ENCODE measurements at regions not wholly inside any gene's neighbourhood (a gene's known extent, or its start where the extent isn't known, plus 50 kb on each side); places are given as distances from the start of the nearest gene placed in this dataset.
"Not testable (repeated sequence)": the region's sequence is repeated elsewhere in the genome, so short reads cannot be mapped to it uniquely, and the experiment has no call there.

GRCh38 chr6:141878686-141879085, 254.0 kb upstream of the GJE1 start:
- no peak overlapping the region for H3K9ac ChIP-seq (ENCODE audit: low read length)
- H3K27me3 ChIP-seq (ENCODE audit: control insufficient read depth, insufficient read depth, low read length): no peaks in the 10 kb centered on the region
- no peaks in the 10 kb centered on the region for H3K9me3 ChIP-seq (ENCODE audit: control insufficient read depth, insufficient read depth, low read depth, low read length)
- H3K27ac ChIP-seq (ENCODE audit: low read depth, low read length): no peak overlapping the region
- no peaks in the 10 kb centered on the region for H3K4me1 ChIP-seq (ENCODE audit: control insufficient read depth, insufficient read depth, low read length)
- no peaks in the 10 kb centered on the region for H3K36me3 ChIP-seq (ENCODE audit: control insufficient read depth, insufficient read depth, low read length)
- no peak overlapping the region for H3K4me3 ChIP-seq (ENCODE audit: low read depth, low read length)

- Histone ChIP-seq H3K4me3 (ENCODE audit: low read depth, low read length) (no peak overlapping the region), H3K9ac (ENCODE audit: low read length) (no peak overlapping the region), H3K4me1 (ENCODE audit: control insufficient read depth, insufficient read depth, low read length) (no peaks in the 10 kb centered on the region), H3K9me3 (ENCODE audit: control insufficient read depth, insufficient read depth, low read depth, low read length) (0 out of 2 replicates have a peak, but pooled peaks cover 4% of the 10 kb centered on the region), H3K36me3 (ENCODE audit: control insufficient read depth, insufficient read depth, low read length) (no peaks in the 10 kb centered on the region), H3K27ac (ENCODE audit: low read depth, low read length) (no peak overlapping the region), H3K27me3 (ENCODE audit: control insufficient read depth, insufficient read depth, low read length) (no peaks in the 10 kb centered on the region)
These were observed 255.3 kb upstream of the GJE1 start for GRCh38 chr6:141877275-141877983.

GRCh38 chr6:141874930-141875602, 257.7 kb upstream of the GJE1 start:
- no peaks in the 10 kb centered on the region for H3K36me3 ChIP-seq (ENCODE audit: control insufficient read depth, insufficient read depth, low read length)
- H3K27ac ChIP-seq (ENCODE audit: low read depth, low read length): no peak overlapping the region
- no peak overlapping the region for H3K9ac ChIP-seq (ENCODE audit: low read length)
- H3K4me1 ChIP-seq (ENCODE audit: control insufficient read depth, insufficient read depth, low read length): no peaks in the 10 kb centered on the region
- no peak overlapping the region for H3K4me3 ChIP-seq (ENCODE audit: low read depth, low read length)
- no peaks in the 10 kb centered on the region for H3K27me3 ChIP-seq (ENCODE audit: control insufficient read depth, insufficient read depth, low read length)
- 0 out of 2 replicates have a peak, but pooled peaks cover 7% of the 10 kb centered on the region for H3K9me3 ChIP-seq (ENCODE audit: control insufficient read depth, insufficient read depth, low read depth, low read length)

- H3K36me3 ChIP-seq (ENCODE audit: control insufficient read depth, insufficient read depth, low read length); H3K27ac ChIP-seq (ENCODE audit: low read depth, low read length); H3K27me3 ChIP-seq (ENCODE audit: control insufficient read depth, insufficient read depth, low read length); H3K9ac ChIP-seq (ENCODE audit: low read length); H3K4me1 ChIP-seq (ENCODE audit: control insufficient read depth, insufficient read depth, low read length); H3K9me3 ChIP-seq (ENCODE audit: control insufficient read depth, insufficient read depth, low read depth, low read length); H3K4me3 ChIP-seq (ENCODE audit: low read depth, low read length): not testable (repeated sequence)
These were observed 263.2 kb upstream of the GJE1 start for GRCh38 chr6:141869509-141869908.

GRCh38 chr6:141867767-141868166, 265.0 kb upstream of the GJE1 start:
- Histone ChIP-seq H3K4me3 (ENCODE audit: low read depth, low read length) (no peak overlapping the region), H3K36me3 (ENCODE audit: control insufficient read depth, insufficient read depth, low read length) (no peaks in the 10 kb centered on the region), H3K27ac (ENCODE audit: low read depth, low read length) (no peak overlapping the region), H3K9ac (ENCODE audit: low read length) (no peak overlapping the region), H3K4me1 (ENCODE audit: control insufficient read depth, insufficient read depth, low read length) (no peaks in the 10 kb centered on the region), H3K9me3 (ENCODE audit: control insufficient read depth, insufficient read depth, low read depth, low read length) (0 out of 2 replicates have a peak, but pooled peaks cover 6% of the 10 kb centered on the region), H3K27me3 (ENCODE audit: control insufficient read depth, insufficient read depth, low read length) (no peaks in the 10 kb centered on the region)

- H3K4me1 ChIP-seq (ENCODE audit: control insufficient read depth, insufficient read depth, low read length): no peaks in the 10 kb centered on the region
- H3K27ac ChIP-seq (ENCODE audit: low read depth, low read length): no peak overlapping the region
- H3K9me3 ChIP-seq (ENCODE audit: control insufficient read depth, insufficient read depth, low read depth, low read length): 0 out of 2 replicates have a peak, but pooled peaks cover 2% of the 10 kb centered on the region
- H3K27me3 ChIP-seq (ENCODE audit: control insufficient read depth, insufficient read depth, low read length): no peaks in the 10 kb centered on the region
- H3K4me3 ChIP-seq (ENCODE audit: low read depth, low read length): no peak overlapping the region
- H3K36me3 ChIP-seq (ENCODE audit: control insufficient read depth, insufficient read depth, low read length): no peaks in the 10 kb centered on the region
- H3K9ac ChIP-seq (ENCODE audit: low read length): no peak overlapping the region
These were observed 265.8 kb upstream of the GJE1 start for GRCh38 chr6:141866731-141867497.

GRCh38 chr6:141851063-141851462, 281.7 kb upstream of the GJE1 start:
- H3K36me3 ChIP-seq (ENCODE audit: control insufficient read depth, insufficient read depth, low read length): no peaks in the 10 kb centered on the region
- H3K4me3 ChIP-seq (ENCODE audit: low read depth, low read length): no peak overlapping the region

GRCh38 chr6:141848029-141848890, 284.5 kb upstream of the GJE1 start:
- H3K27ac ChIP-seq (ENCODE audit: low read depth, low read length): no peak overlapping the region
- no peaks in the 10 kb centered on the region for H3K36me3 ChIP-seq (ENCODE audit: control insufficient read depth, insufficient read depth, low read length)
- no peak overlapping the region for H3K9ac ChIP-seq (ENCODE audit: low read length)
- no peaks in the 10 kb centered on the region for H3K4me1 ChIP-seq (ENCODE audit: control insufficient read depth, insufficient read depth, low read length)
- H3K9me3 ChIP-seq (ENCODE audit: control insufficient read depth, insufficient read depth, low read depth, low read length): no peaks in the 10 kb centered on the region
- no peak overlapping the region for H3K4me3 ChIP-seq (ENCODE audit: low read depth, low read length)
- no peaks in the 10 kb centered on the region for H3K27me3 ChIP-seq (ENCODE audit: control insufficient read depth, insufficient read depth, low read length)

More at GRCh38 chr6:141851063-141851462, 281.7 kb upstream of the GJE1 start:
- Histone ChIP-seq H3K27ac (ENCODE audit: low read depth, low read length) (no peak overlapping the region), H3K9ac (ENCODE audit: low read length) (no peak overlapping the region), H3K9me3 (ENCODE audit: control insufficient read depth, insufficient read depth, low read depth, low read length) (no peaks in the 10 kb centered on the region), H3K4me1 (ENCODE audit: control insufficient read depth, insufficient read depth, low read length) (no peaks in the 10 kb centered on the region), H3K27me3 (ENCODE audit: control insufficient read depth, insufficient read depth, low read length) (no peaks in the 10 kb centered on the region)

GRCh38 chr6:141846639-141847038, 286.1 kb upstream of the GJE1 start:
- H3K27ac ChIP-seq (ENCODE audit: low read depth, low read length): no peak overlapping the region
- no peak overlapping the region for H3K4me3 ChIP-seq (ENCODE audit: low read depth, low read length)
- H3K36me3 ChIP-seq (ENCODE audit: control insufficient read depth, insufficient read depth, low read length): no peaks in the 10 kb centered on the region
- H3K9me3 ChIP-seq (ENCODE audit: control insufficient read depth, insufficient read depth, low read depth, low read length): no peaks in the 10 kb centered on the region
- H3K4me1 ChIP-seq (ENCODE audit: control insufficient read depth, insufficient read depth, low read length): no peaks in the 10 kb centered on the region
- H3K9ac ChIP-seq (ENCODE audit: low read length): no peak overlapping the region
- H3K27me3 ChIP-seq (ENCODE audit: control insufficient read depth, insufficient read depth, low read length): no peaks in the 10 kb centered on the region

- H3K4me1 ChIP-seq (ENCODE audit: control insufficient read depth, insufficient read depth, low read length): no peaks in the 10 kb centered on the region
- no peaks in the 10 kb centered on the region for H3K27me3 ChIP-seq (ENCODE audit: control insufficient read depth, insufficient read depth, low read length)
- H3K9ac ChIP-seq (ENCODE audit: low read length): no peak overlapping the region
- H3K27ac ChIP-seq (ENCODE audit: low read depth, low read length): no peak overlapping the region
- H3K4me3 ChIP-seq (ENCODE audit: low read depth, low read length): no peak overlapping the region
- H3K36me3 ChIP-seq (ENCODE audit: control insufficient read depth, insufficient read depth, low read length): no peaks in the 10 kb centered on the region
- H3K9me3 ChIP-seq (ENCODE audit: control insufficient read depth, insufficient read depth, low read depth, low read length): no peaks in the 10 kb centered on the region
These were observed 289.4 kb upstream of the GJE1 start for GRCh38 chr6:141843178-141843834.
